ENCODE measurements at regions not wholly inside any gene's neighbourhood (a gene's known extent, or its start where the extent isn't known, plus 50 kb on each side); places are given as distances from the start of the nearest gene placed in this dataset.

DNA sequence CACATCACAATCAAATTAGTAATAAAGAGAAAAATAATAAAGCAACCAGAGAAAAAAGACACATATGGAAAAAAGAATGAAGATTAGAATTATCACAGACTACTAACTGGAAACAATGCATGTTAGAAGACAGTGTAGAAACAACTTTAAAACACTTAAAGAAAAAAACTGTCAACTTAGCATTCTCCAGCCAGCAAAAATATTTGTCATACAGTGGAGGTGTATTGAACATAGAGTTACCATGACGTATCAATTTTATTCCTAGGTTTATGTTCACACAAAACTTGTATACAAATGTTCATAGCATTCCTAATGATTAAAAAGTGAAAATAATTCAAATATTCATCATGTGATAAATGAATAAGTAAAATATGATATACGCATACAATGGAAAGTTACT is 61.5 kb upstream of the ADAM23 start:
- TF ChIP-seq, protein P1, sequence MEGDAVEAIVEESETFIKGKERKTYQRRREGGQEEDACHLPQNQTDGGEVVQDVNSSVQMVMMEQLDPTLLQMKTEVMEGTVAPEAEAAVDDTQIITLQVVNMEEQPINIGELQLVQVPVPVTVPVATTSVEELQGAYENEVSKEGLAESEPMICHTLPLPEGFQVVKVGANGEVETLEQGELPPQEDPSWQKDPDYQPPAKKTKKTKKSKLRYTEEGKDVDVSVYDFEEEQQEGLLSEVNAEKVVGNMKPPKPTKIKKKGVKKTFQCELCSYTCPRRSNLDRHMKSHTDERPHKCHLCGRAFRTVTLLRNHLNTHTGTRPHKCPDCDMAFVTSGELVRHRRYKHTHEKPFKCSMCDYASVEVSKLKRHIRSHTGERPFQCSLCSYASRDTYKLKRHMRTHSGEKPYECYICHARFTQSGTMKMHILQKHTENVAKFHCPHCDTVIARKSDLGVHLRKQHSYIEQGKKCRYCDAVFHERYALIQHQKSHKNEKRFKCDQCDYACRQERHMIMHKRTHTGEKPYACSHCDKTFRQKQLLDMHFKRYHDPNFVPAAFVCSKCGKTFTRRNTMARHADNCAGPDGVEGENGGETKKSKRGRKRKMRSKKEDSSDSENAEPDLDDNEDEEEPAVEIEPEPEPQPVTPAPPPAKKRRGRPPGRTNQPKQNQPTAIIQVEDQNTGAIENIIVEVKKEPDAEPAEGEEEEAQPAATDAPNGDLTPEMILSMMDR (conservative IDR thresholded peaks at IDR 0.05; ENCODE audit: low read length), result no peak
- TF ChIP-seq EZH2phosphoT487 (IDR thresholded peaks at IDR 0.05; ENCODE audit: borderline replicate concordance, low read depth, low read length), result no peak

All from OCI-LY7 (cell line).